IMR-90 (cell line): ENCODE measurements at regions not wholly inside any gene's neighbourhood (a gene's known extent, or its start where the extent isn't known, plus 50 kb on each side); places are given as distances from the start of the nearest gene placed in this dataset.

Source experiments
- ATAC-seq: fragments of 200-7000 bp; cut with Tn5 transposase; 2 replicates; pipeline ENCODE4 v1.9.1; 2020; ENCODE audit warnings: low read depth, mild to moderate bottlenecking, moderate library complexity
- BruUV-seq: library from RNA; stranded (reverse); fragments of 400-500 nt; replicated peaks from 2 replicates; lab custom pipeline; 2021; lab: Mats Ljungman, UMichigan
- CTCF ChIA-PET: fragments of 300-600 bp; formaldehyde crosslinking; extraction: SDS; loops from one replicate; lab custom pipeline; 2021; ENCODE audit warnings: antibody characterized with exemption; lab: Yijun Ruan, JAX
- POLR2A ChIA-PET: fragments of 300-600 bp; sonication (Branson Sonifier 250); formaldehyde crosslinking; loops from one replicate; lab custom pipeline; 2022; ENCODE audit warnings: antibody characterized with exemption; ENCODE audit not compliant: unreplicated experiment; lab: Charles Lee
- DNase-seq: peaks from one replicate; pipeline ENCODE4 v3.0.0; 2013
- H2AFZ ChIP-seq: replicated peaks from 2 replicates; pipeline ENCODE3; 2013; ENCODE audit warnings: low read length, mild to moderate bottlenecking; ENCODE audit not compliant: poor library complexity
- H2AK5ac ChIP-seq: 2 replicates; pipeline ENCODE4 v1.6.1; 2013; ENCODE audit warnings: low read depth, low read length, inconsistent platforms
- H2AK9ac ChIP-seq: replicated peaks from 2 replicates; pipeline ENCODE3; 2013; ENCODE audit warnings: mild to moderate bottlenecking, low read depth, low read length, moderate library complexity; ENCODE audit not compliant: poor library complexity
- H2BK120ac ChIP-seq: 2 replicates; pipeline ENCODE4 v1.6.1; 2013; ENCODE audit warnings: low read depth, low read length, inconsistent platforms
- H2BK15ac ChIP-seq: 3 replicates; pipeline ENCODE4 v1.6.1; 2013; ENCODE audit warnings: low read depth, low read length, inconsistent platforms
- H2BK20ac ChIP-seq: 2 replicates; pipeline ENCODE4 v1.6.1; 2013; ENCODE audit warnings: low read depth, mild to moderate bottlenecking, inconsistent platforms, low read length, moderate library complexity
- H2BK5ac ChIP-seq: 2 replicates; pipeline ENCODE4 v1.6.1; 2013; ENCODE audit warnings: mild to moderate bottlenecking, low read depth, low read length, inconsistent platforms; ENCODE audit not compliant: poor library complexity, severe bottlenecking
- H3K14ac ChIP-seq: replicated peaks from 2 replicates; pipeline ENCODE4 v1.6.1; 2013; ENCODE audit warnings: low read depth, low read length, inconsistent platforms
- H3K18ac ChIP-seq: 2 replicates; pipeline ENCODE4 v1.6.1; 2013; ENCODE audit warnings: low read depth, low read length, control low read depth
- H3K23ac ChIP-seq: 2 replicates; pipeline ENCODE4 v1.6.1; 2013; ENCODE audit warnings: low read depth, low read length, inconsistent platforms
- H3K27ac ChIP-seq: 2 replicates; pipeline ENCODE4 v1.5.1; 2013; ENCODE audit warnings: mild to moderate bottlenecking, control low read depth, low read length; ENCODE audit not compliant: insufficient read depth
- H3K27me3 ChIP-seq: 2 replicates; pipeline ENCODE4 v1.6.1; 2013; ENCODE audit warnings: low read length; ENCODE audit not compliant: control insufficient read depth, insufficient read depth
- H3K36me3 ChIP-seq: 2 replicates; pipeline ENCODE4 v1.6.1; 2013; ENCODE audit warnings: low read length, mixed read lengths; ENCODE audit not compliant: control insufficient read depth, insufficient read depth
- H3K4ac ChIP-seq: 2 replicates; pipeline ENCODE4 v1.6.1; 2013; ENCODE audit warnings: low read depth, low read length, inconsistent platforms
- H3K4me1 ChIP-seq: 2 replicates; pipeline ENCODE4 v1.6.1; 2013; ENCODE audit warnings: low read length, mixed read lengths; ENCODE audit not compliant: control insufficient read depth, insufficient read depth
- H3K4me2 ChIP-seq: 2 replicates; pipeline ENCODE4 v1.6.1; 2013; ENCODE audit warnings: low read depth, mild to moderate bottlenecking, control low read depth, low read length, moderate library complexity
- H3K4me3 ChIP-seq: 2 replicates; pipeline ENCODE4 v1.5.1; 2013; ENCODE audit warnings: low read depth, mild to moderate bottlenecking, control low read depth, low read length, moderate library complexity; ENCODE audit not compliant: insufficient read depth
- H3K56ac ChIP-seq: 2 replicates; pipeline ENCODE4 v1.6.1; 2013; ENCODE audit warnings: low read length, inconsistent platforms; ENCODE audit not compliant: insufficient read depth; ENCODE audit errors: extremely low read depth
- H3K79me1 ChIP-seq, 2 experiments: 2 replicates each; pipeline ENCODE4 v1.6.1; 2013; ENCODE audit warnings: low read length in 2 of 2, inconsistent platforms in 1 of 2, low read depth in 1 of 2
- H3K9ac ChIP-seq: 2 replicates; pipeline ENCODE4 v1.6.1; 2013; ENCODE audit warnings: low read depth, low read length, control low read depth
- H3K9me1 ChIP-seq: 2 replicates; pipeline ENCODE4 v1.6.1; 2013; ENCODE audit warnings: low read length, inconsistent platforms; ENCODE audit not compliant: insufficient read depth
- H3K9me3 ChIP-seq: 2 replicates; pipeline ENCODE4 v1.6.1; 2013; ENCODE audit warnings: low read length; ENCODE audit not compliant: control insufficient read depth, insufficient read depth
- H4K20me1 ChIP-seq: 2 replicates; pipeline ENCODE4 v1.6.1; 2013; ENCODE audit warnings: low read length, inconsistent platforms; ENCODE audit not compliant: insufficient read depth
- H4K5ac ChIP-seq: 2 replicates; pipeline ENCODE4 v1.6.1; 2013; ENCODE audit warnings: mild to moderate bottlenecking, low read depth, low read length, control low read depth
- H4K8ac ChIP-seq, 2 experiments: 2 replicates each; pipeline ENCODE4 v1.6.1; 2013; ENCODE audit warnings: low read depth in 2 of 2, low read length in 2 of 2, control low read depth in 1 of 2, inconsistent platforms in 1 of 2
- H4K91ac ChIP-seq: 2 replicates; pipeline ENCODE4 v1.6.1; 2013; ENCODE audit warnings: low read depth, low read length, inconsistent platforms; ENCODE audit not compliant: insufficient read depth
- NFE2L2 ChIP-seq: fragments of 150-350 bp; IDR thresholded peaks from 2 replicates; pipeline ENCODE4 v1.6.1; 2016; ENCODE audit warnings: low read depth, mild to moderate bottlenecking, low read length
- RCOR1 ChIP-seq: IDR thresholded peaks from 2 replicates; pipeline ENCODE4 v1.6.1; 2012; ENCODE audit warnings: mild to moderate bottlenecking, low read length, improper control_type of control experiment; ENCODE audit not compliant: insufficient replicate concordance
- WGBS, 2 experiments: methylation state at CpG; one replicate each; pipeline versions ENCODE4 v1.1.5 to v1.1.7; 2013; ENCODE audit warnings: missing lambda C conversion rate in 2 of 2; ENCODE audit not compliant: insufficient read length in 1 of 2; ENCODE audit errors: extremely low coverage in 2 of 2; 5-methylcytosine and 5-hydroxymethylcytosine counted together
- dilution Hi-C: fragments of 300-500 bp; cut with HindIII; formaldehyde crosslinking; loops from one replicate; pipeline ENCODE4 v1.14.3; 2018; ENCODE audit warnings: low sequenced_read_pairs; ENCODE audit not compliant: unreplicated experiment
- in situ Hi-C: fragments of 300-500 bp; cut with MboI; formaldehyde crosslinking; loops from 3 replicates; pipeline ENCODE4 v1.14.3; 2019; ENCODE audit warnings: low sequenced_read_pairs, inconsistent platforms, mixed read lengths
- intact Hi-C: fragments of 100-400 bp; cut with micrococcal nuclease; formaldehyde crosslinking; loops from 2 replicates; pipeline ENCODE4 v1.10.0; 2022
- TF ChIP-seq, protein P1 (sequence below): fragments of 150-350 bp; IDR thresholded peaks from 2 replicates; pipeline ENCODE4 v1.6.1; 2016; ENCODE audit warnings: low read depth, mild to moderate bottlenecking, low read length, moderate library complexity, borderline replicate concordance
- TF ChIP-seq, protein P2 (sequence below): fragments of 150-350 bp; IDR thresholded peaks from 2 replicates; pipeline ENCODE4 v1.6.1; 2017; ENCODE audit warnings: mild to moderate bottlenecking, antibody characterized with exemption, low read length, low read depth

DNA sequence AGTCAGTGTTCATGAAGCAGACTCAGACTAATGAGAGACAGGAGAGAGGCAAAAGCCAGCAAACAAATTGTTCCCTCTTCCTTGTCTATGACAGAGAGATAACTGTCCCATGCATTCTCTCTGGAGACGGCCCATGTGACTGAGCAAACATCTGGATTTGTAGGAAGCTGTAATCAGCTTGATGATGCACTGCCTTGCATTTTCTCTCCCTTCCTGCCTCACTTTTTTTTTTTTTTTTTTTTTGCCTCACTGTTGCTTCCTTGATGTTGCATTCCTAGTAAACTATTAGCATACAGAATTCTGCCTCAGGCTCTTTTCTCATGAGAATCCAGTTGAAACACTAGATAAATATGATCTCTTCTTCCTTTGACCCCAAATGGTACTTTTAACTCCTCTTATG, 134.5 kb downstream of the HHIPL2 start:
- BruUV-seq: no TSS peak
- H3K18ac ChIP-seq: no peak overlapping the region
- no peaks in the 10 kb centered on the region for H3K4me1 ChIP-seq
- no peaks in the 10 kb centered on the region for H4K20me1 ChIP-seq
- H3K27ac ChIP-seq: no peak overlapping the region
- H3K36me3 ChIP-seq: no peaks in the 10 kb centered on the region
- intact Hi-C loops (no loop called here), in situ Hi-C loops (no loop called here), dilution Hi-C loops (no loop called here)
- no peak overlapping the region for H4K91ac ChIP-seq
- no peak overlapping the region for H3K4ac ChIP-seq
- no peaks in the 10 kb centered on the region for H3K79me1 ChIP-seq
- WGBS, 2 experiments: no CpG with 5 or more reads among the region's 1 CpG
- no peak overlapping the region; the same call in 1 of the 2 replicates for H4K5ac ChIP-seq
- no peak overlapping the region for H2BK20ac ChIP-seq
- H3K9me1 ChIP-seq: no peaks in the 10 kb centered on the region
- no peak overlapping the region for H3K14ac ChIP-seq
- ChIA-PET CTCF (interaction anchor here (0.6 kb wide), 1 partner anchor 12 kb away, joined by 3 read pairs; no protein-coding TSS in a partner anchor), POLR2A (no interaction called here)
- H3K9me3 ChIP-seq: no peaks in the 10 kb centered on the region
- no peak overlapping the region for H2BK5ac ChIP-seq
- no peak overlapping the region for H2BK15ac ChIP-seq
- H4K8ac ChIP-seq: peak overlapping the region in 1 of 2 experiments; percentile 14; a peak in 1 of 4 replicates
- H2AK5ac ChIP-seq: no peak overlapping the region
- H3K23ac ChIP-seq: no peak overlapping the region
- H3K27me3 ChIP-seq: no peaks in the 10 kb centered on the region
- H3K4me2 ChIP-seq: no peak overlapping the region
- H3K9ac ChIP-seq: no peak overlapping the region
- DNase-seq (peak; percentile 53), ATAC-seq (peak; percentile 32; the same call in 1 of the 2 replicates)
- H3K4me3 ChIP-seq: no peak overlapping the region
- TF ChIP-seq RCOR1: no peak
- TF ChIP-seq, protein P1, sequence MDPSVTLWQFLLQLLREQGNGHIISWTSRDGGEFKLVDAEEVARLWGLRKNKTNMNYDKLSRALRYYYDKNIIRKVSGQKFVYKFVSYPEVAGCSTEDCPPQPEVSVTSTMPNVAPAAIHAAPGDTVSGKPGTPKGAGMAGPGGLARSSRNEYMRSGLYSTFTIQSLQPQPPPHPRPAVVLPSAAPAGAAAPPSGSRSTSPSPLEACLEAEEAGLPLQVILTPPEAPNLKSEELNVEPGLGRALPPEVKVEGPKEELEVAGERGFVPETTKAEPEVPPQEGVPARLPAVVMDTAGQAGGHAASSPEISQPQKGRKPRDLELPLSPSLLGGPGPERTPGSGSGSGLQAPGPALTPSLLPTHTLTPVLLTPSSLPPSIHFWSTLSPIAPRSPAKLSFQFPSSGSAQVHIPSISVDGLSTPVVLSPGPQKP: no peak
- no peak for TF ChIP-seq NFE2L2
- TF ChIP-seq, protein P2, sequence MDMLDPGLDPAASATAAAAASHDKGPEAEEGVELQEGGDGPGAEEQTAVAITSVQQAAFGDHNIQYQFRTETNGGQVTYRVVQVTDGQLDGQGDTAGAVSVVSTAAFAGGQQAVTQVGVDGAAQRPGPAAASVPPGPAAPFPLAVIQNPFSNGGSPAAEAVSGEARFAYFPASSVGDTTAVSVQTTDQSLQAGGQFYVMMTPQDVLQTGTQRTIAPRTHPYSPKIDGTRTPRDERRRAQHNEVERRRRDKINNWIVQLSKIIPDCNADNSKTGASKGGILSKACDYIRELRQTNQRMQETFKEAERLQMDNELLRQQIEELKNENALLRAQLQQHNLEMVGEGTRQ: peak; percentile 49; the same call in 1 of the 2 replicates
- no peak overlapping the region for H3K56ac ChIP-seq
- no peak overlapping the region for H2AK9ac ChIP-seq
- no peak overlapping the region for H2AFZ ChIP-seq
- H2BK120ac ChIP-seq: peak overlapping the region; percentile 3; the same call in 1 of the 2 replicates
